GM21447 (cell line): ENCODE measurements at regions not wholly inside any gene's neighbourhood (a gene's known extent, or its start where the extent isn't known, plus 50 kb on each side); places are given as distances from the start of the nearest gene placed in this dataset.

ENCODE experiments used
- ATAC-seq: cut with Tn5 transposase; IDR thresholded peaks from one replicate; pipeline ENCODE4 v1.9.1; 2021; ENCODE audit not compliant: unreplicated experiment

DNA sequence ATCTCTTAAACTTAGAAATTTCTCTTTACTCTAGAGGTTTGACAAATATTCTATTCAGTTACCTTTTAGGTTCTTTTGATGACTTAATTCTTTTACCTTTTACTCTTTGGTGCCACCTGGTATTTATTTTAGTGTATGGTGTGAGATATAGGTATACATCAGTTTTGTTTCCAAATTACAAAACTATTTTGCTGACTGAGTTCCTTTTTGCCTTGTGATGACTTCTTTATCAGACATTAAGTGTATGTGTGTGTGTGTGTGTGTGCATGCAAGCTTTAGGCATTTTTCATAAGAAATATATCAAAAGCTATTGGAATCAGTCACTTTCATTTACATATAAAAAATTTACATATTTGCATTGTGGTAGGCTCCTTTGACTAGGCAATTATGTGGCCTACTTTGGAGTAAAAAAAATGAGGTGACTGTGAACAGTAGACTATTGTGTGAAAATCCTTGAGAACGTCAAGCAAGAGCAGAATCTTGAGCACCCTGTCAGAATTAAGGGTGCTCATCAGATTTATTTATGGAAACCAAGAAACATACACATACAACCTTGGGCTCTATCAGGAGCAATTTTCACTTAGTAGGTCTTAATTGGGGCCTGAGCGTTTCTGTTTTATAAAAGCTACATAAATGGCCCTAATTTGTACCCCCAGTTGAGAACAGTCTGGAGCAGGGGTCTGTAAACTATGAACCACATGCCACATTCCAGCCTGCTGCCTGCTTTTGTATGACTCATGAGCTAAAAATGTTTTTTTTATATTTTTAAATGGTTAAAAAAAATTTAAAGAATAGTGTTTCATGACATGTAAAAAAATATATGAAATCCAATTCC, 415.9 kb downstream of the SLC4A3 start:
- ATAC-seq = no peak

DNA sequence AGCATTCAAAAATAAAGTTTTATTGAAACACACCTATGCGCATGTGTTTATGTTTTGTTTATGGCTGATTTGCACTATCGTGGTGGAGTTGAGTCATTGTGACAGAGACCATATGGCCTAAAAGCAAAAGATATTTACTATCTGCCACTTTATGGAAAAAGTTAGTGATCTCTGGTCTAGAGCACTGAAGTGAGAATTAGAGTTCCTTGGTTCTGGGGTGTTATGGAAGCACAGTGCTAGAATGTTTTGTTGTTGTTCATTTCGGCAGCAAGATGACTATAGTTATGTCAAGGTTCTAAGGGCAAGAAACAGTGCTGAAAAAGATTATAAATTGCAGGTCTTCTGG, 416.5 kb downstream of the SLC4A3 start:
- no peak for ATAC-seq

DNA sequence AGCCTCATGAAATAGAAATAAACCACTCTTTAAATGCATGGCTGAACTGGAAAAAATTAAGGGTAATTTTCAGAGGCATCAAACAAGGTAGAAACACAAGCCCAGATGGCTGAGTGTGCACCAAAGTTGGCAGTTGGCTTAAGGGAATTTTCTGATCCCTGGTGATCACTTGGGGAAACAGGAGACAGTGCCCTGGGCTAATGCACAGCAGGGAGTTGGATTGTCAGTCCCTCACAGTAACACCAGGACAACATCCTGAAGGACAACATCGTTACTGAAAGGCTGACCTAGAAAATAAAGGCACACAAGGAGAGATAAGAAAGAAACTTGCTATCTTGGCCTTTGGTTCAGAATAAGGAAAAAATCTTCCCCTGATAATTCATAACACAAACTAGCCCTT, 417.0 kb downstream of the SLC4A3 start:
- no peak for ATAC-seq

DNA sequence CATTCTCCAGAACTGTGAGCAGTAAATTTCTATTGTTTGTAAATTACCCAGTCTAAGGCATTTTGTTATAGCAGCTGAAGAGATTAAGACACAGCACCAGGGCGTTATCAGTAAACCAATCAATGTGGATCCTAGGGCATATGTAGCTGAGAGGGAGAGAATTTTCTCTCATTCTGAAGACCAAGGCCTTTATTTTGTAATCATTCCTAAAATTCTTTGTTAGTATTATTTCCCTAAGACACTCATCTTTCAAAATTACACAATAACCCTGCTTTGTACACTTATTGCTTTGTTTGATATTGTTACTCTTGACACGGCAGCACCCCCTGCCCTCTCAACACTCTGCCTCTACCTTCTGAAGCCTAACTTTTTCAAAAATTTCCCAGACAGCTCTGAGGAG, 419.1 kb downstream of the SLC4A3 start:
- no peak for ATAC-seq

DNA sequence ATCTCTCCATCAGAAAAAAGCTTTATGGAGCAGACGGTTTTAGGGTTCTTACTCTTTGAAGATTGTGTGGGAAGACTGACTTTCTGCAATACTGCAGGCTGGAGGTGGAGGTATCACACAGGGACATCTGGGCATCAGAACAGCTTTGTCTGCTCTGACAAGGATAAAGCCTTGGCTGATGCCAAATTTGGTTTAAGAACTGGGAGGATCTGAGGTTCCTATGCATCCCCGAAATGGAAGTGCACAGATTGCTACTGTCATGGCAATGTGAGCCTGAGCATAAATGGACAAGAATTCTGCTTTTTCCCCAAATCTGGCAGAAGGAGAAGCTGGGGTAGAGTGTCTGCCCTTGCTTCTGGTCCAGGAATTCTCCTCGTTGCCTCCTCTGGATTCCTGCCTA, 424.3 kb downstream of the SLC4A3 start:
- no peak for ATAC-seq

GRCh38 chr2:220053919-220054318, 426.5 kb downstream of the SLC4A3 start:
- no peak for ATAC-seq

GRCh38 chr2:220057391-220057790, 430.0 kb downstream of the SLC4A3 start:
- no peak for ATAC-seq

DNA sequence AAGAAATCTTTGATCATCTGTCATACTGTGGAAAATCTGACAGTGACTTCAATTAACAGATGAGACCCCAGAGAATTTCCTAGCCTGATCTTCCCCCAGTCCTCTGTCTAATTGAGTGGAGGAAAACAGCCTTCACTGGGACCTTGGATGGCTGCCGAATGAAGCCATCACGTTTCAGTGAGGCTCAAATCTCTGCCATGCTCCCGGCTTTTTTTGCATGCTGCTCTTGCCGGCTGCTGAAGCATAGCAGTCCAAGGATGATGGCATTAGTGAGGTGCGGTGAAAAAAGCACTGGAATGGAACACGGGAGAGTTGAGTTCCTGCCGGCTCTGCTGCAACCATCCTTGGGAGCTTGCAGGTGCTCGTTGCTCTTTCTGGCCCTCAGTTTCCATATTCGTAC, 430.5 kb downstream of the SLC4A3 start:
- ATAC-seq = no peak

GRCh38 chr2:220064111-220065030, 436.9 kb downstream of the SLC4A3 start:
- no peak for ATAC-seq

DNA sequence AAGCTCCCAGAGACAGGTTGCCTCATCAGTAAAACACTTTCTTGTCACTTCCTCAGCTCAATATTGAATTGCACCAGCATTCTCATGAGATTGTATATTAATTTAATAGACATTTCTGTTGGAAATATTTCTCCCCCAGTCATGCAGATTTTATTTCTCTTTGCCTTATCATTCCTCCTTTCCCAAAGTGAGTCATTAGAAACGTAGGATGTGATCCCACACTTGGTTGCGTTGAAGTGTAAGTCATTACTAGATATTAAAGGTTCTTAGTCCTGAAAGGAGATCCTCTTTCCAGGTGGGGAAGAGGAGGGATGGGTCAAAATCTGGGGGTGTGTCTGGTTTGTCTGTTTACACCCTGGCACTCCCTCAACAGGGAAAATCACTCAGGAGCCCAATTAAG, 438.2 kb downstream of the SLC4A3 start:
- ATAC-seq = no peak

GRCh38 chr2:220068846-220069245, 441.4 kb downstream of the SLC4A3 start:
- no peak for ATAC-seq

DNA sequence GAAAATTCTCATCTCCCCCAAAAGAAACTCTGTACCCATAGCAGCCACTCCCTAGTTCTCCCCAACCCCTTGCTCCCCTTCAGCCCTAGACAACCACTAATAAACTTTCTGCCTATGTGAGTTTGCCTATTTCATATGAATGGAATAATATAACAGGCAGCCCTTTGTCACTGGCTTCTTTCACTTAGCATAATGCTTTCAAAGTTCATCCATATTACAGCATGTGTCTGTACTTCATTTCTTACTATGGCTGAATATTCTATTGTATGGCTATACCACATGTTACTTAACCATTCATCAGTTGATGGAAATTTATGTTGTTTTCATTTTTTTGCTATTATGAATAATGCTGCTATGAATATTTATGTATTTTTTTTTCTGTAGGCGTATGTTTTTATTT, 442.9 kb downstream of the SLC4A3 start:
- ATAC-seq = no peak

GRCh38 chr2:220071696-220072095, 444.3 kb downstream of the SLC4A3 start:
- ATAC-seq = no peak

DNA sequence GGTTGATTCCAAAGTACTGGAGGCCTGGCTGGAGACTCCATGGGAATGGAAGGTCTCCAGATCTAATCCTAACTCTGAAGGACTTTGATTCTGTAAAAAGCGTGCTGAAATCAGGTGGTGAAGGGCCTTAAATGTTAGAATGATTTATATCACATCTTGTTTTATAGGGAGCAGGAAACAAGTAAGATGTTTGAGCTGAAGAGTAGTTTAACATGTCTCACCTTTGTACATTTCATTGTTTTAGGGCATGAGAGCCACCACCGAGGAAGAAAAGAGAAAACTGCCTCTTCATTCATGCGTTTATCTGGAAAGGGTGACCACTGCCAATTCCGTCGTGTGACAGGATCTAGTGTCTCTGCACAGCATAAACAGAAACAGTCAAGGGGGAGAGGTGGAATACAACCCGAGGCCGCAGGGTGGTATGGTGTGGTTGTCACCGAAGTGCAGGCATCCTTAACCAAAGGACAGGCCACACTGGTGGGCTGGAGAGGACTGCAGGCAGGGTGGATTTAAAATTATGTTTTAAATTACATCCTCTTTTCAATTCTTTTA, 445.3 kb downstream of the SLC4A3 start:
- ATAC-seq = no peak

GRCh38 chr2:220075835-220076234, 448.4 kb downstream of the SLC4A3 start:
- no peak for ATAC-seq

- no peak for ATAC-seq
Measured at GRCh38 chr2:220076734-220077133, 449.3 kb downstream of the SLC4A3 start.

DNA sequence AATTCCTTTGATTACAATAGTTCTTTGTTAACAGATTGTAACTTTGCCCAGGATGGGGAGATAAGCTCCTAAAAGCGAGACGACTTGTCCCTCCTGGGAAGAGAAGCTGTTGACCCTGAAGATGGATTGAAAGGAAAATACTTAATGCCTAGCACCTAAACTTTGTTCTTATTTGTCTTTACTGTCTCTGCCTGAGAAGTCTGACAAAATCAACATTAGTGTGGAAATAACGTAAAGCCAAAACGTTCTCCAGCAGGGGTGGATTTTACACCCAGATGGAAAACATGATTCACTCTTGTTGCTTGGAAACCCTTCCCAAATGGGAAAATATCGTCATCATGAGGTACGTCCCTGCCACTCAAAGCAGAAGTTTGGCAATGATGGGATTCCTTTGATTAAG, 450.1 kb downstream of the SLC4A3 start:
- no peak for ATAC-seq

GRCh38 chr2:220078439-220078838, 451.0 kb downstream of the SLC4A3 start:
- no peak for ATAC-seq

DNA sequence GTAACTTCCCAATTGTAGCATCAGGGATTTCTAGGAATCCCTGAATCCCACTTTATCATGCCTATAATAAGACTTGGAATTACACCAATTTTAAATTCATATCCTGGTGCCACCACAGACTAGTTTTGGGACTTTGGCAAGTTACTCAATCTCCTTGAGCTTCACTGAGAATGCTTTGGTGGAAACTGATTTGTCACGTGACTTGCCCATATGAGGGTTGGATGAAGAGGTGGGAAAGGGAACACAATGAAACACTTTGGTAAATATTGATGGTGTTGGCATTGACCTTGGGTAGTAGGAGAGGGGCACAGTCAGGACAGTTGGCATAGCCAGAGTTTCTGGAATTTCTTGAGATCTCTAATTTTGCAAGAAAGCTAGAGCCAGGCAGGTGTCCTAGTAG, 452.2 kb downstream of the SLC4A3 start:
- ATAC-seq = no peak

DNA sequence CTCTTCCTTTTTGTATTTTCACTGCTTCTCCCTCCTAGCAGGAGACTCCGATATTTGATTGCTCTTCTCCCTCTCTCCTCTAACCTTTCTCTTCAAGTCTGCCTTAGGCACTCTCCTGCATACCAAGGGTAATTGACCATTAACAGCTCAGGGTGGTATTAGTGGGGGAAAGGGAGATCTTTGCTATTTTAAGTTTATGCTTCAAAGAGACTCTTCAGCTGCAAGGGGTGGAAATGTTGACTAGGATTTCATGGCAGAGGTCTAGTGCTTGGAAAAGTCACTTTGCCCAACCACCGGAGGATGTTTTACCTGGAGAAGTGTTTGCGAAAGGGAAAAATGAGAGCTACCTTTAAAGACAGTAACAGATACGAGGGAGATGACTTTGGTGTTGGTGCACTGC, 453.7 kb downstream of the SLC4A3 start:
- ATAC-seq = no peak

DNA sequence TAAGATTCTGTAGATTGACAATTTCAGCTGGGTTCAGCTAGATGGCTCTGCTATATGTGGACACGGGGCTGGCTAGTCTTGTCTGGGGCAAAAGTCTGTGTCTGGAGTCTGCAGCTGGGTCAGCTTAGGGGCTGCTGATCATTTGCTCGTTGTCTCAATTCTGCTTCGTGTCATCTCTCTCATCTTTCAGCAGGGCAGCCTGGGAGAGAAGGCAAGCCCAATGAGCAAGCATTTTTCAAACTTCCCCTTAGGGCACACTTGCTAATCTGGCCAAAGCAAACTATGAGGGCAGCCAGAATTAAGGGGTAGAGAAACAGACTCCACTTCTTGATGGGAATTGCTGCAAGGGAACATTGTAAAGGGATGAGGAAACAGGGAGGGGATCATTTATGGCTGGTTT, 462.6 kb downstream of the SLC4A3 start:
- ATAC-seq = no peak

- no peak for ATAC-seq
Measured at GRCh38 chr2:220096406-220096805, 469.0 kb downstream of the SLC4A3 start.
